ENCODE measurements at regions not wholly inside any gene's neighbourhood (a gene's known extent, or its start where the extent isn't known, plus 50 kb on each side); places are given as distances from the start of the nearest gene placed in this dataset.

DNA sequence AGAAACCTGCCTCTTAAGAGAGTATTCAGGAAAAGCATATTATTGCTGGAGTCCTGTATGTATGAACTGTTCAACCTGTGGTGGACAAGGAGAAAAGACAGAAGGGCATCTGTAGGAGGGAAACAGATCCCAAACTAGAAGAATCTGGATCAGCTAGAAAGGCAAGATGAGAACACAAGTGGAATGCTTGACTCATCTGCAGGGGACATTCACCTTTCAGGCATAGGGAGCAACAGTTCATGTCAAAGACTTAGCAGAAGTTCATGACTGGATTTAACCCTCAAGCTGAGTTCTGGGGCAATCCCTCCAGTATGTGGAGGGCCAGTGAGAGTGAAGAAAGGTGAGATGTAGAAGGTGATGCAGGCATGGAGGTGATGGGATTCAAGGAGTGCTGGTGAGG lies 135.9 kb upstream of the DYNLRB2 start:
- ATAC-seq: peak in 2 of 4 donors; percentile 24 to 72
- intact Hi-C loops (cut with DNase I): no loop called here
- Histone ChIP-seq H3K4me1 (peaks cover 0 to 37% (median 8%) of the 10 kb centered on the region in 4 donors), H3K9me3 (no peaks in the 10 kb centered on the region), H3K36me3 (no peaks in the 10 kb centered on the region), H3K27me3 (no peaks in the 10 kb centered on the region), H3K4me3 (no peak overlapping the region), H3K27ac (no peak overlapping the region)
- TF ChIP-seq POLR2A (IDR thresholded peaks at IDR 0.05): no peak
- TF ChIP-seq, protein P1, sequence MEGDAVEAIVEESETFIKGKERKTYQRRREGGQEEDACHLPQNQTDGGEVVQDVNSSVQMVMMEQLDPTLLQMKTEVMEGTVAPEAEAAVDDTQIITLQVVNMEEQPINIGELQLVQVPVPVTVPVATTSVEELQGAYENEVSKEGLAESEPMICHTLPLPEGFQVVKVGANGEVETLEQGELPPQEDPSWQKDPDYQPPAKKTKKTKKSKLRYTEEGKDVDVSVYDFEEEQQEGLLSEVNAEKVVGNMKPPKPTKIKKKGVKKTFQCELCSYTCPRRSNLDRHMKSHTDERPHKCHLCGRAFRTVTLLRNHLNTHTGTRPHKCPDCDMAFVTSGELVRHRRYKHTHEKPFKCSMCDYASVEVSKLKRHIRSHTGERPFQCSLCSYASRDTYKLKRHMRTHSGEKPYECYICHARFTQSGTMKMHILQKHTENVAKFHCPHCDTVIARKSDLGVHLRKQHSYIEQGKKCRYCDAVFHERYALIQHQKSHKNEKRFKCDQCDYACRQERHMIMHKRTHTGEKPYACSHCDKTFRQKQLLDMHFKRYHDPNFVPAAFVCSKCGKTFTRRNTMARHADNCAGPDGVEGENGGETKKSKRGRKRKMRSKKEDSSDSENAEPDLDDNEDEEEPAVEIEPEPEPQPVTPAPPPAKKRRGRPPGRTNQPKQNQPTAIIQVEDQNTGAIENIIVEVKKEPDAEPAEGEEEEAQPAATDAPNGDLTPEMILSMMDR (IDR thresholded peaks at IDR 0.05): no peak
- DNase-seq: no peak

DNA sequence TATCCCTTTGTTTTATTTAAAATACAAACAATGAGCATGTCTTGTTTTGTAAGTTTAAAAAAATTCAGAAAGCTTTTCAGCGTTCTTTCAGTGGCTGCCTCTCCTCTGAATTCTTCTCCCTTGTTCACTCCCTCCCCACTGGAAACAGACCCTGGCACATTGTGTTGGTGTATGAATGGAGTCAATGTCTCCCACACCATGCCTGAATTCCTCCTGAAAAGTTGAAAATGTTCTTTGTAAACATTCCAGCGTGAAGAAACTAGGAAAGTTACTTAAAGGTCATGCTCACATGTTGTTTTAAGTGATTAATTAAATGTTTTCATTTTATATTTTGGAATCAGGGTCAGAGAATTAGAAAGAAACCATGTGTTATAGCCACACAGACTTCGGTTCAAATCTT lies 136.9 kb upstream of the DYNLRB2 start:
- no peak for ATAC-seq
- 66% methylated on average over 3 of the region's 3 CpGs for WGBS (ENCODE audit: insufficient coverage, low coverage, low lambda C conversion rate, missing lambda C conversion rate)
- intact Hi-C loops (cut with DNase I): no loop called here

DNA sequence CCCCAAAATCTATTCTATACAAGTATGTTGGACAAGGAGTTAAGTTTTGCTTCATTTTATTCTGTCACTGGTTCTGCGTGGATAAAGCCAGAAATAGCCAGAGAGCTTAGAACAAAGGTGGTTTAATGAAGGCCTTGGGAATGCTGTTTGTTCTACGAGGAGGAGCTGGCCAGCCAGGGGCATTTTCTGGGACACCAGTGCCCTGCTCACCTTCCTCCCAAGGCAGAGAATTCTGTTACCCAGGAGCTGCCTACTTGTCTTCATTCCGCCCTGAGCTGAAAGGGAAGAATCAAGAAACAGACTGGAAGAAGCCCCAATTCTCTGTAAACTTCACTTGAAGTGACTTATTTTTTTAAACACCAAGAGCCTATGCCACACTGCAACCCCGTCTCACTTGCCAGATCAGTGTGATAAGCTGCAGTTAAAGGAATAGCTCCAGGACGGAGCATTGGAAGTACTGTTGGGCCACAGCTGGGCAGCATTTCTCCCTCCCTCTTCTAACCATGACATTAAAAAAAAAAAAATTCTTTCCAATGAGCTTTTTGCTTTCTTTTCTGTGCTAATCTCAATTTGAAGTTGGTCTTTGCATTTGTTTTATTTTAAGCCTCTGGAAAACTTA lies 149.8 kb upstream of the DYNLRB2 start:
- Histone ChIP-seq H3K9me3 (no peaks in the 10 kb centered on the region), H3K4me1 (no peaks in the 10 kb centered on the region)
- ATAC-seq: peak in 1 of 4 donors; percentile 15

More for the DNA sequence above, 136.9 kb upstream of the DYNLRB2 start:
- Histone ChIP-seq H3K9me3 (no peaks in the 10 kb centered on the region), H3K27ac (no peak overlapping the region), H3K27me3 (no peaks in the 10 kb centered on the region), H3K4me3 (no peak overlapping the region), H3K4me1 (peaks cover 0 to 36% (median 7%) of the 10 kb centered on the region in 4 donors), H3K36me3 (no peaks in the 10 kb centered on the region)
- TF ChIP-seq POLR2A (IDR thresholded peaks at IDR 0.05): no peak
- DNase-seq: no peak

DNA sequence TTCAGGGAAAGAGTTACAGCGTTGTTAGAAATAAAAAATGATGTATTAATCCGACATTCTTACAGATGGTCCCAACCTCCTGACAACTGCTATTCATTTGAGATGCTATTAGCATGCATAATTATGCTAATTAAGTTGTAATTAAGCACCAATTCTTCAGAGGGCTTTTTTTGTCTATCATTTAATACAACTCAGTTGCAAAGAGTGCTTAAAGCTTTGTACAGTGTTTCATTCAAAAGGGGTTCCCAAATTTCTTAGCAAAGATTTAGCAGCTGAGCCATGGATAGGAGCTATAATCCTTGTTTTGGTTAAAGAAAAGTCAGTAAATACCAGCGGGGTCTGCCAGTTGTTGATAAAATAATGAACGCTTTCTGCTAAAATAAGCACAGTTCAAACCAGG lies 150.7 kb upstream of the DYNLRB2 start:
- Histone ChIP-seq H3K9me3 (no peaks in the 10 kb centered on the region), H3K36me3 (no peaks in the 10 kb centered on the region), H3K4me3 (no peak overlapping the region), H3K27ac (no peak overlapping the region), H3K4me1 (no peaks in the 10 kb centered on the region), H3K27me3 (no peaks in the 10 kb centered on the region)
- DNase-seq (no peak), ATAC-seq (no peak)
- TF ChIP-seq POLR2A (IDR thresholded peaks at IDR 0.05): no peak
- TF ChIP-seq, protein P1 (IDR thresholded peaks at IDR 0.05): no peak
- intact Hi-C loops (cut with DNase I): no loop called here
- whole genome bisulfite sequencing (ENCODE audit: insufficient coverage, low coverage, low lambda C conversion rate, missing lambda C conversion rate): 79% methylated on average over 4 of the region's 4 CpGs

More for the DNA sequence above, 149.8 kb upstream of the DYNLRB2 start:
- no peak overlapping the region for H3K27ac ChIP-seq
- TF ChIP-seq POLR2A (IDR thresholded peaks at IDR 0.05): no peak
- TF ChIP-seq, protein P1 (IDR thresholded peaks at IDR 0.05): no peak
- H3K36me3 ChIP-seq: no peaks in the 10 kb centered on the region
- H3K4me3 ChIP-seq: no peak overlapping the region
- intact Hi-C loops (cut with DNase I): no loop called here
- 75% methylated on average over 4 of the region's 5 CpGs for WGBS (ENCODE audit: insufficient coverage, low coverage, low lambda C conversion rate, missing lambda C conversion rate)
- DNase-seq: no peak
- H3K27me3 ChIP-seq: no peaks in the 10 kb centered on the region

DNA sequence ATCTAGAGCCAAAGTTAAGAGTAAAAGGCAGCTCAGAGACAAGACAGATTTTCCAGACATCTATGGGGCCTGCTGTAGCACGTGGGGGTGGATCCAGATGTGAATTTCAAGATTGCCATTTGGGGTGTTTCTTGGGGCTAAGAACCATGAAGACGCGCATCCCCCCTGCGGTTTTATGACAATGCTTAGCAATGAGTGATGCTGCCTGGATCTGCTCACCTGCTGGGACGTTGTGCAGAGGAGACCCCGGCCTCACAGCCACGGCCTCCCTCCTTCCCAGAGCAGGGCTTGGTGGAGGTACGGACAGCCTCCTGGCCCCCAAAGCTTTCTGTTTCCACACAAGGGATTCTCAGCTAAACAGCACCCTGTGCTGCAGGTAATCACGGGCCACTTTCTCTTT lies 151.5 kb upstream of the DYNLRB2 start:
- H3K36me3 ChIP-seq: no peaks in the 10 kb centered on the region
- H3K9me3 ChIP-seq: no peaks in the 10 kb centered on the region
- no peak overlapping the region for H3K27ac ChIP-seq
- WGBS (ENCODE audit: insufficient coverage, low coverage, low lambda C conversion rate, missing lambda C conversion rate): 79% methylated on average over 6 of the region's 9 CpGs
- TF ChIP-seq, protein P1 (IDR thresholded peaks at IDR 0.05): no peak
- TF ChIP-seq POLR2A (IDR thresholded peaks at IDR 0.05): no peak
- no peaks in the 10 kb centered on the region for H3K27me3 ChIP-seq
- no peak for ATAC-seq
- H3K4me3 ChIP-seq: no peak overlapping the region
- intact Hi-C loops (cut with DNase I): no loop called here
- no peaks in the 10 kb centered on the region for H3K4me1 ChIP-seq
- DNase-seq: no peak

Data from right lobe of liver (tissue), 6 donors.